ENCODE measurements at regions not wholly inside any gene's neighbourhood (a gene's known extent, or its start where the extent isn't known, plus 50 kb on each side); places are given as distances from the start of the nearest gene placed in this dataset.

DNA sequence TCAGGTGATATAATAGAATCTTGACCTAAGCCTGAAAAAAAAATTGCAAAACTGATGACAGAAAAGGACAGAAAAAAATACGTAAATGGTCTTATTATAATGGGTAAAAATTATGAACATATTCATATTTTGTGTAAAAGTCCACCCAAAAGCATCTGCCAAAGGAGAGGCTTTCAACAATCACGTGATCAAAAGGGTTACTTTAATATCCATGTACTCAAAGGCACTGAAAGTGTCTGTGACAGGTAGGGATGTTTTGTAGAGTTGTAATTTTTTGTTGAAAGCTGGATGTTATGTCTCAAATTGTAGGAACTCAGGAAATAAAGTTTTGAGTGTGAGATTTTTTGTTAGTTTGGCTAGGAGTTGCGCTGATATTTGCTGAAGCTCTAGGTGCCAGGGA is 144.8 kb upstream of the GALNTL6 start:
- TF ChIP-seq, protein P1, sequence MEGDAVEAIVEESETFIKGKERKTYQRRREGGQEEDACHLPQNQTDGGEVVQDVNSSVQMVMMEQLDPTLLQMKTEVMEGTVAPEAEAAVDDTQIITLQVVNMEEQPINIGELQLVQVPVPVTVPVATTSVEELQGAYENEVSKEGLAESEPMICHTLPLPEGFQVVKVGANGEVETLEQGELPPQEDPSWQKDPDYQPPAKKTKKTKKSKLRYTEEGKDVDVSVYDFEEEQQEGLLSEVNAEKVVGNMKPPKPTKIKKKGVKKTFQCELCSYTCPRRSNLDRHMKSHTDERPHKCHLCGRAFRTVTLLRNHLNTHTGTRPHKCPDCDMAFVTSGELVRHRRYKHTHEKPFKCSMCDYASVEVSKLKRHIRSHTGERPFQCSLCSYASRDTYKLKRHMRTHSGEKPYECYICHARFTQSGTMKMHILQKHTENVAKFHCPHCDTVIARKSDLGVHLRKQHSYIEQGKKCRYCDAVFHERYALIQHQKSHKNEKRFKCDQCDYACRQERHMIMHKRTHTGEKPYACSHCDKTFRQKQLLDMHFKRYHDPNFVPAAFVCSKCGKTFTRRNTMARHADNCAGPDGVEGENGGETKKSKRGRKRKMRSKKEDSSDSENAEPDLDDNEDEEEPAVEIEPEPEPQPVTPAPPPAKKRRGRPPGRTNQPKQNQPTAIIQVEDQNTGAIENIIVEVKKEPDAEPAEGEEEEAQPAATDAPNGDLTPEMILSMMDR (IDR thresholded peaks at IDR 0.05; ENCODE audit: low read length) = no peak
- TF ChIP-seq EZH2 (IDR thresholded peaks at IDR 0.05; ENCODE audit: borderline replicate concordance, low read length) = no peak
- no peaks in the 10 kb centered on the region for H3K27me3 ChIP-seq (ENCODE audit: insufficient read depth, low read length)
- no peaks in the 10 kb centered on the region for H3K9me3 ChIP-seq (ENCODE audit: low read length)
- H3K9ac ChIP-seq (ENCODE audit: low read length) = no peak overlapping the region
- no peak overlapping the region for H2AFZ ChIP-seq (ENCODE audit: low read length)
- no peak overlapping the region for H3K27ac ChIP-seq (ENCODE audit: low read depth, low read length, poor library complexity, severe bottlenecking)
- peaks cover 5% of the 10 kb centered on the region for H3K4me1 ChIP-seq (ENCODE audit: insufficient read depth, low read length, severe bottlenecking)
- H3K9me2 ChIP-seq (ENCODE audit: low read depth, low read length) = no peaks in the 10 kb centered on the region
- no peak overlapping the region for H3K4me2 ChIP-seq (ENCODE audit: low read length)
- no peaks in the 10 kb centered on the region for H4K20me1 ChIP-seq (ENCODE audit: insufficient read depth, low read length)
- H3K79me2 ChIP-seq (ENCODE audit: insufficient read depth, low read length) = no peaks in the 10 kb centered on the region
- no peak overlapping the region for H3K4me3 ChIP-seq (ENCODE audit: low read depth, low read length, poor library complexity, severe bottlenecking)
- H3K36me3 ChIP-seq (ENCODE audit: insufficient read depth, low read length) = no peaks in the 10 kb centered on the region
- H3F3A ChIP-seq (ENCODE audit: insufficient read depth, low read length) = no peaks in the 10 kb centered on the region

DNA sequence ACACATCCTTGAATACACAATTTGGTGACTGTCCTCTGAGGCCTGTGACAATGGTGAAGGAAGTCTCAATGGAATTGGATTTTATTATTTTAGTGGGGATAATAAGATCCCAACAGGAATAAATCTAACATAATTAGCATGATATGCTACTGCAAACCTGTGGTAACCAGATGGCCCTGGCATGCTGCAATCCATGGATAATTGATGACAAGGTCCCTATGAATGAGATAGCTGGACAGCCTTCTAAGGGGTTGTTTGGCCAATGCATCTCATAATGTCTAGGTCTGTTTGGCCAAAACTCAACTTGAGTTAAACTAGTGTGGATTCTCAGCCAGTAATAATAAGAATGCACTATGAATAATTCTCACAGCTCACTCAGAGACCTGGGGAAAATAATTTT is 145.3 kb upstream of the GALNTL6 start:
- H3K9me3 ChIP-seq (ENCODE audit: low read length) = no peaks in the 10 kb centered on the region
- H2AFZ ChIP-seq (ENCODE audit: low read length) = no peak overlapping the region
- no peak overlapping the region for H3K4me2 ChIP-seq (ENCODE audit: low read length)
- H3K27ac ChIP-seq (ENCODE audit: low read depth, low read length, poor library complexity, severe bottlenecking) = no peak overlapping the region
- H4K20me1 ChIP-seq (ENCODE audit: insufficient read depth, low read length) = no peaks in the 10 kb centered on the region
- peaks cover 5% of the 10 kb centered on the region for H3K4me1 ChIP-seq (ENCODE audit: insufficient read depth, low read length, severe bottlenecking)
- TF ChIP-seq, protein P1 (IDR thresholded peaks at IDR 0.05; ENCODE audit: low read length) = no peak
- no peak for TF ChIP-seq EZH2 (IDR thresholded peaks at IDR 0.05; ENCODE audit: borderline replicate concordance, low read length)
- H3K27me3 ChIP-seq (ENCODE audit: insufficient read depth, low read length) = no peaks in the 10 kb centered on the region
- no peaks in the 10 kb centered on the region for H3K36me3 ChIP-seq (ENCODE audit: insufficient read depth, low read length)
- no peaks in the 10 kb centered on the region for H3K79me2 ChIP-seq (ENCODE audit: insufficient read depth, low read length)
- H3K4me3 ChIP-seq (ENCODE audit: low read depth, low read length, poor library complexity, severe bottlenecking) = no peak overlapping the region
- H3F3A ChIP-seq (ENCODE audit: insufficient read depth, low read length) = no peaks in the 10 kb centered on the region
- no peak overlapping the region for H3K9ac ChIP-seq (ENCODE audit: low read length)
- no peaks in the 10 kb centered on the region for H3K9me2 ChIP-seq (ENCODE audit: low read depth, low read length)

DNA sequence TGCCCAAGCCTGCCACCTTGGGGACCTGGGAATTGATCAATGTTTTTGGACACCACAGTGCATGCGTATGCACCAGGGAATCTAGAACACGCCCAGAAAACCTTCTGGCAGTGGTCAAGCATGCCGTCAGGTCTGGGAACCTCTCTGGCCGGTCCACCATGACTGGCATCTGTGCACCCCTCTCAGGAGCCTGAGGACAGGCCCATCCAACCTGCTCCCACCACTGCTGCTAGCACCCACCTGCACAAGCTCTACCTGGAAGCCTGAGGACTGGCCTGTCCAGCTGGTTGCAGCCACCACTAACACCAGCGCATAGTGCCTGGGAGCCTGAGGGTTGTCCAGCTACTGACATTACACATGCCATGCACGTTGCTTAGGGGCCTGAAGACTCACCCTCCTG is 162.1 kb upstream of the GALNTL6 start:
- no peak overlapping the region for H2AFZ ChIP-seq (ENCODE audit: low read length)
- no peaks in the 10 kb centered on the region for H3K4me1 ChIP-seq (ENCODE audit: insufficient read depth, low read length, severe bottlenecking)
- H3K36me3 ChIP-seq (ENCODE audit: insufficient read depth, low read length) = no peaks in the 10 kb centered on the region
- no peak overlapping the region for H3K9ac ChIP-seq (ENCODE audit: low read length)
- no peaks in the 10 kb centered on the region for H3K9me3 ChIP-seq (ENCODE audit: low read length)
- no peaks in the 10 kb centered on the region for H3K27me3 ChIP-seq (ENCODE audit: insufficient read depth, low read length)
- H3F3A ChIP-seq (ENCODE audit: insufficient read depth, low read length) = no peaks in the 10 kb centered on the region
- H3K27ac ChIP-seq (ENCODE audit: low read depth, low read length, poor library complexity, severe bottlenecking) = no peak overlapping the region
- no peaks in the 10 kb centered on the region for H3K79me2 ChIP-seq (ENCODE audit: insufficient read depth, low read length)
- TF ChIP-seq, protein P1 (IDR thresholded peaks at IDR 0.05; ENCODE audit: low read length) = no peak
- TF ChIP-seq EZH2 (IDR thresholded peaks at IDR 0.05; ENCODE audit: borderline replicate concordance, low read length) = no peak
- H3K4me3 ChIP-seq (ENCODE audit: low read depth, low read length, poor library complexity, severe bottlenecking) = no peak overlapping the region
- no peaks in the 10 kb centered on the region for H4K20me1 ChIP-seq (ENCODE audit: insufficient read depth, low read length)
- no peak overlapping the region for H3K4me2 ChIP-seq (ENCODE audit: low read length)
- no peaks in the 10 kb centered on the region for H3K9me2 ChIP-seq (ENCODE audit: low read depth, low read length)

Data from OCI-LY1 (cell line).